ENCODE measurements at regions not wholly inside any gene's neighbourhood (a gene's known extent, or its start where the extent isn't known, plus 50 kb on each side); places are given as distances from the start of the nearest gene placed in this dataset.

- no peak for TF ChIP-seq CTCF (IDR thresholded peaks at IDR 0.05; ENCODE audit: insufficient read depth, low read length)
- no peak for TF ChIP-seq SPI1 (IDR thresholded peaks at IDR 0.05; ENCODE audit: borderline replicate concordance, low read depth)
- TF ChIP-seq REST (IDR thresholded peaks at IDR 0.05; ENCODE audit: insufficient replicate concordance, low read depth) = no peak
- no peak for TF ChIP-seq GABPA (IDR thresholded peaks at IDR 0.05; ENCODE audit: low read depth)
- TF ChIP-seq POLR2AphosphoS5 (IDR thresholded peaks at IDR 0.05; ENCODE audit: low read depth) = no peak
- Histone ChIP-seq H3K27ac (replicated peaks) (no peak overlapping the region), H3K4me3 (replicated peaks; ENCODE audit: insufficient read depth, low read length) (no peak overlapping the region), H3K27me3 (ENCODE audit: insufficient read depth, poor library complexity, severe bottlenecking) (no peaks in the 10 kb centered on the region)
- no peak for DNase-seq (ENCODE audit: low read depth in 1 of 2, low spot score in 1 of 2)
Measured at GRCh38 chrX:142502441-142502840, 297.4 kb upstream of the MAGEC2 start.

GRCh38 chrX:142499992-142500391 lies 294.9 kb upstream of the MAGEC2 start:
- no peak for TF ChIP-seq SPI1 (IDR thresholded peaks at IDR 0.05; ENCODE audit: borderline replicate concordance, low read depth)
- no peak for TF ChIP-seq POLR2AphosphoS5 (IDR thresholded peaks at IDR 0.05; ENCODE audit: low read depth)
- no peak for TF ChIP-seq REST (IDR thresholded peaks at IDR 0.05; ENCODE audit: insufficient replicate concordance, low read depth)
- no peak for TF ChIP-seq CTCF (IDR thresholded peaks at IDR 0.05; ENCODE audit: insufficient read depth, low read length)
- TF ChIP-seq GABPA (IDR thresholded peaks at IDR 0.05; ENCODE audit: low read depth) = no peak
- no peak for DNase-seq (ENCODE audit: low read depth in 1 of 2, low spot score in 1 of 2)
- Histone ChIP-seq H3K27ac (replicated peaks) (no peak overlapping the region), H3K4me3 (replicated peaks; ENCODE audit: insufficient read depth, low read length) (no peak overlapping the region), H3K27me3 (ENCODE audit: insufficient read depth, poor library complexity, severe bottlenecking) (no peaks in the 10 kb centered on the region)

- Histone ChIP-seq H3K27ac (replicated peaks) (no peak overlapping the region), H3K27me3 (ENCODE audit: insufficient read depth, poor library complexity, severe bottlenecking) (no peaks in the 10 kb centered on the region), H3K4me3 (replicated peaks; ENCODE audit: insufficient read depth, low read length) (no peak overlapping the region)
- TF ChIP-seq POLR2AphosphoS5 (IDR thresholded peaks at IDR 0.05; ENCODE audit: low read depth) (no peak), CTCF (IDR thresholded peaks at IDR 0.05; ENCODE audit: insufficient read depth, low read length) (no peak), REST (IDR thresholded peaks at IDR 0.05; ENCODE audit: insufficient replicate concordance, low read depth) (no peak), GABPA (IDR thresholded peaks at IDR 0.05; ENCODE audit: low read depth) (no peak), SPI1 (IDR thresholded peaks at IDR 0.05; ENCODE audit: borderline replicate concordance, low read depth) (no peak)
- no peak for DNase-seq (ENCODE audit: low read depth in 1 of 2, low spot score in 1 of 2)
Measured at GRCh38 chrX:142483965-142484364, 278.9 kb upstream of the MAGEC2 start.

Measured in HL-60 (cell line).